DMS153 treated with DMSO at 0.1 percent for 48 hours (cell line): ENCODE measurements at regions not wholly inside any gene's neighbourhood (a gene's known extent, or its start where the extent isn't known, plus 50 kb on each side); places are given as distances from the start of the nearest gene placed in this dataset.
A peak's percentile ranks its signal among the peaks of the same experiment; 100 is the strongest.
"Not testable (repeated sequence)": the region's sequence is repeated elsewhere in the genome, so short reads cannot be mapped to it uniquely, and the experiment has no call there.

Experiments used
- DNase-seq: peaks from one replicate; lab custom pipeline; 2025; ENCODE audit not compliant: unreplicated experiment; lab: John Stamatoyannopoulos, UW

- not testable (repeated sequence) for DNase-seq
Observed at GRCh38 chr1:68779841-68780240, 283.0 kb upstream of the DEPDC1 start.

GRCh38 chr1:68780919-68781318 lies 284.0 kb upstream of the DEPDC1 start:
- no peak for DNase-seq

DNA sequence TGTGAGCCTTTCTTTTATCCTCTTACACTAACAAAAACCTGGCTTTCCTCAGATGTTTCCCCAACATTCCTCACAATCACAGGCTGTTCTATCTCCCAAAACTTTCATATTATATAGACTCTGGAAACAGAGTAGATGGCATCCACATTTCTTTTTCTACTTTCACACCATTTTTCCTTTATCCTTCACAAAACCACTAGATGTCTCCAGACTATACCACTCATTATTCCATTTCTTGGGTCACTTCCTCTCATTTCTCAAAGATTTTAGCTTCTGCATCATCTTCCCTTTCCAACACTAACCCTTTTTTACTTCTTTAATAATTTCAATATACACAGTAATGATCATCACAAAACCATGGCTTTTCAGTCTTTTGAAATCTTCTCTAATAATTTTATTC lies 286.0 kb upstream of the DEPDC1 start:
- DNase-seq, result no peak

- no peak for DNase-seq
Observed at GRCh38 chr1:68785328-68785727, 288.4 kb upstream of the DEPDC1 start.

DNA sequence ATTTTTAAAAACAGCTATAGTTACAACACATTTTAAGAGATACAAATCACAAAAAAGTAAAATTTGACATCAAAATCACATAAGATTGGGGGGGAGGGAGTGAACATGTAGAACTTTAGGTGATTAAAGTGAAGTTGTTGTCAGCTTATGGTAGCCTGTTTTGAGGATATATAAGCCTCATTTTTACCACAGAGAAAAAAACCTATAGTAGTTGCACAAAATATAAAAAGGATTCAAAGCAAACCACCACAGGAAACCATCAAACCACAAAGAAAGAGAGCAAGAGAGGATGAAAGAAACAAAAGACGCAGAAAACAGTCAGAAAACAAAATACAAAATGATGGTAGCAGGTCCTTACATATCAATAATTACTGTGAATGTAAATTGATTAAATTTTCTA lies 291.9 kb upstream of the DEPDC1 start:
- DNase-seq, result no peak

GRCh38 chr1:68791800-68792199 lies 294.9 kb upstream of the DEPDC1 start:
- no peak for DNase-seq

- DNase-seq, result no peak
Observed at GRCh38 chr1:68795956-68796355, 299.1 kb upstream of the DEPDC1 start.

GRCh38 chr1:68796888-68797287 lies 300.0 kb upstream of the DEPDC1 start:
- DNase-seq, result no peak

- no peak for DNase-seq
Observed at GRCh38 chr1:68798071-68798470, 301.2 kb upstream of the DEPDC1 start.

DNA sequence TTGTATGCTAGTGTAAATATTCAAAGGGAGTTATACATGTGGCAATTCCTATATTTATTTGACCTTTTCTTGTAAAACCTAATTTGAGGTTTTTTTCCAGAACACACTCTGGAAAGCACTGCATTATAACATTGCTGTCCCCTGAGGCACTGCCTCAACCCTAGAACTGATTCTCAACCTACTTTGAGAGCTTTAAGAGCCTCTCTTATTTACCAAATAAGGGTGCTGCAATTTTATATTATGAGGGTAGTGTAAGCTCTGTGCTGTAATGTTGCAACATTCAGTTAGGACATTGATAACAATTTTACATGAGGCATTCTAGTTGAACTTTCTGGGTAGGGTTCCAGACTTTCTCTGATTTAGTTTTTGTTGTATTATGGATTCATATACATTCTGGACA lies 302.2 kb upstream of the DEPDC1 start:
- DNase-seq, result no peak

GRCh38 chr1:68800182-68800581 lies 303.3 kb upstream of the DEPDC1 start:
- no peak for DNase-seq

DNA sequence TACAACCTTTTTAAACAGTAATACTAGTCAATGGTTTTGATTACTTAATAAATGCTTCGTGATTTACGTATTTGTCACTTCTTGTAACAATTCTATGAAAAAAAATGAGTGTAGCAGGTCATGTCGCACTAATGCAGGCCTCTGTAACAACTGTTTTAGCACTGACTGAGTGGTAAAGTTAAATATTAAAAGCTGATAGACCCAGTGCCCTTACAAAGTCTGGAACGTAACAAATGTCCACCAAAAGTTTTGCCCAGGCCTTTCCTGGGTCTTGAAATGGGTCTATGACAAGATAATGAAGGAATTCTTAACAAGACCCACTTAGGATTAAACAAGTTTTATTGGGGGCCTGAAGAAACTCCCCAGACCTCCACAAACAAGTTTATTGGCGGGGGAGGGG lies 304.6 kb upstream of the DEPDC1 start:
- DNase-seq, result no peak

DNA sequence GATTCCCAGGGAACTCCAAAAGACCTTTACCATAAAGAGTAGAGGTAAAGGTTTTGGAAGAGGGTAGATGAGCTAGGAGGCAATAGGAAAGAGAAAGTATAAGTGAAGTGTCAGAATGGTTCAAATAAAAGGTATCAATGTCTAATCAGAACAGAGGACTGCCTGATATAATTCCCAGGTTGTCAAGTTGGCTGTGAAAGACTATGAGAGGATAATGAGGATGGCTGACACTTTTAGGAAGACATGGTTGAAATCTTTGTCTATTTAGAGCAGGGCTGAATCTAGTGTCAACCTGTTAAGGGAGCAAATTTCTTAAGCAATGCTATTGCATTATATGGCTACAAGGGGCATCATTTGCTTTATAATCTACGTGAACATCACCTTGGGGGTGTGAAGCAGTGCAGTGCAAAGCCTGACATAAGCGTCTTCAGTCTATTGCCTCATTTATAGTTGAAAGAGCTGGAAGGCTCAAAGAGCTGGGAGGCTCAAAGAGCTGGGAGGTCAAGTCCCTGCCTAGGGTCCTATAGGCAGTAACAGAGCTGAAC lies 308.3 kb upstream of the DEPDC1 start:
- no peak for DNase-seq

DNA sequence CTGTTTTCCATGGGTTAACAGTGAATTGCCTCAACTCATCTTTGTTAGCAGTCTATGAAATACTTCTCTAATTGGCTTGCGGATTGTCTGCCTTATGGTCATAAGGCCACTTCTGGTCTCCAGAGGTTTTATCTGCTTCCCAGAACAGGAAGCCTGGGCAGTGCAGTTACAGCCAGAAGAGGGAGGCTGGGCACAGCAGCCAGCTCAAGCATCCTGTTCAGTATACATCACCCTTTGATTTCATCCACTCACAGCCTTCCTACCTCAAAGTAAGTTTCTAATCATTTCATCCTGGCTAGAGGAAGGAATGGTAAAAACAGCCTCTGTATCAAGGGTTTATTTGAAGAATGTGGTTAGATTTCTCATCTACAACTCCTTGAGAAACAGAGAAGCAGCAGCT lies 311.5 kb upstream of the DEPDC1 start:
- DNase-seq, result no peak

DNA sequence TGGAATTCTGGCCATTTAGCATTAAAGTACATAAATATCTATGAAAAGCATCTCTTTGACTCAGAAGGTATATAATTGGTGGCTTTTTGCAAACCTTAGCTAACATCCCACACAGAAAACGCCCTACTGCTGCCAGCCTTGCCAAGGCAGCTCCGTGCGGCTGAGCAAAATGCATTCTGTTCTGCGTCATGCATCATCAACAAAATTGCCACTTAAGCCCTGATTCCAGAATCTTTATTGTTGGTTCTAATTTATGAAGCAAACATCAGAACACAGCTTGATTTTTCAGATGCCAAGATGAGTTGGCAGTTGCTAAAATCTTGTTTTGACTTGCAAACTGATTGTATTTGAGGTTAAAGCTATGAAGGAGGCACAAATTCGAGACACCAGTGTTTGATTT lies 314.9 kb upstream of the DEPDC1 start:
- DNase-seq, result no peak

DNA sequence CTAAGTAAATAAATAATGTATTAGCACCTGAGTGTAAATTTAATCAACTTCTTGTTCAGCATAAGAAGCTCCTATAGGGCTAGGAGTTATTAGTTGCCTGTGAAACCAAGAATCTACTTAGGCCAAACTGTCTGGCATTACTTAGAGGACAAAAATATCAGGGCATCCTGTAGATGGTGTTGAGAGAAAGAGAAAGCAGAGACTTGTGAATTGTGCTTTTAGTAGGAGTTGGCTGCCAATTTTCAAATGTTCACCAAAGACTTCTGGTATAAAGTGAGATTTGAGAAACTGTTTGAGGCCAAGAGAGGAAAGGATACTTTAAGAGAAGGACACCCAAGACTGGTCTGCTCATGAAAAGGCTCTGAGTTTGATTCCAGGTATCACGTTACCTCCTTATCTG lies 315.5 kb upstream of the DEPDC1 start:
- no peak for DNase-seq

DNA sequence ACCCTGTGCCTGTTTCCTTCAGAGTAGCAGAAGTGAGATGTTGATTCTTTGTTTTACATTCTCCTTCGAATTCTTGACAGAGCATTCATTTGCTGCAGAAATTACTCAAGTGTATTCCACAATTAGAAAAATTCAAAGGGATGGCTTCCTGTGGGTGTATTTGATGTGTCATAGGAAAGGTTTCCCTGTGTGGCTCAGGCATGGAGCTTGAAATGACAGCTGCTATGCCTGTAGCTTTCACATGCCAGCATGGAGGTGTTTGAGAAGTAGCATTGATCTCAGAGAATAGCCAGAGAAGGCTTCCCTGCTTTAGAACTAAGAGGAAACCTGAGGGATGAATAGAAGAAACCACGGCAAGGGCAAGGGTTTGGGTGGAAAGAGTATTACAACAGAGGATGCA lies 317.2 kb upstream of the DEPDC1 start:
- no peak for DNase-seq

DNA sequence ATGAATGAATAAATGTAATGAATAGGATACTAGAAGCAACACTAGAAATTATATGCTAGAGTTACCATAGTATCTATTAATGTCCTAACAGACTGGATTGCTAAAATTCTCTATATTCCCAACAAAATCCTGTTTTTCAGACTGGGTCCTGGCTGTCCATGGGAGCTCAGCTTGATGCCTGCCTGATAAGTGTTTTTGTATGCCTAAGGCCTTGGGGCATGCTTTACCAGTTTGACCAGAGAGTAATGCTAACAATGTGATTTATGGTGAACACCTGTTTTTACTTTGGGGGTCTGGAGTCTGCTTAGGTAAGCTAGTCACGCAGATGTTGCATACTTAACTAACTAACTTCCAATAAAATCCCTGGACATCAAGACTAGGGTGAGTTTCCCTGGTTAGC lies 318.8 kb upstream of the DEPDC1 start:
- DNase-seq, result no peak

GRCh38 chr1:68817505-68818210 lies 320.8 kb upstream of the DEPDC1 start:
- DNase-seq, result not testable (repeated sequence)

DNA sequence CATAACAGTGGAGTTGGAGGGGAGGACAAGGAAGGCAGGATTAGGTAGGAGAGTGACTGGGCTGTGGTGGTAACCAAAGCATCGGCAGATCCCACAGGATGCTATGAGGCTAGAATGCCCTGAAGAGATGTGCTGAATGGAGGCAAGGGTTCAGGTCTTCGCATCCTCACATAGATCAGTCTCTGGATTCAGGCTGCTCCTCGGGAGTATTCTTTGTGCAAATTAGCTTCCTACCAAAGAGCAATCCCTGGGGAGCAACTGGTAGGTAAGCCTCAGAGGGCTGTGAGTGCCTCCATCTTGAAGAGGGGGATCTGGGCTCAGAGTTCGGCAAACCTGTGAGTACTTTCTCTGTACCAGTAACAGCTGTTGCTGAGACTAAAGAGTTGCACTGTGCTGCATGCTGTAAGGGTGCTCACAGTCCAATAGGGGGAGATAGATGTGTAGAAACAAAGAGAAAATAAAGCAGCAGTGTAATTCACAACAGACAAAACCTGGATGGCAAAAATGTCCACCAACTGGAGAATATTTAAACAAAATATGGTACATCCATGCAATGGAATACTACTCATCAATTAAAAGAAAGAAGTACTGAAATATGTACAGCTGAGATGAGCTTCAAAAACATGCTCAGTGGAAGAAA lies 322.4 kb upstream of the DEPDC1 start:
- DNase-seq, result peak; percentile 44

DNA sequence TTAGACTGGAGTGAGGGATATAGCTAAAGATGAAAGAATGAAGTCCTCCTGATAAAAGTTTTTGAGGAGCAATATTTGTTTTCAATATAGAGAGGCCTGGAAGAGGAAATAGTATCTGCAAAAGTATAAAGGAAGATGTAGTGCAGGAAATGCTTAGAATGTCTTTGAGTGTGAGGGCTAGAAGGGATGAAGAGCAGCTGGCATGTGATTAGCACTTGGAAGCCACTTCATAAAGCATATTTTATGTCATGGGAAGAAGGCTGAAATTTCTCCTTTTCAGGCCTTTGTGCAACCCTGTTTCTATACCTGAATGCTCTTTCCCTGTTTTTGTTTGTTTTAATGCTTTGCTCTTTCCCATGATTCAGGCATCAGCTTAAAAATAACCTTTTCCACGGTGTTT lies 323.3 kb upstream of the DEPDC1 start:
- DNase-seq, result no peak

GRCh38 chr1:68826836-68827235 lies 330.0 kb upstream of the DEPDC1 start:
- no peak for DNase-seq

GRCh38 chr1:68827261-68827660 lies 330.4 kb upstream of the DEPDC1 start:
- DNase-seq, result no peak
